Urinary bladder (tissue), 3 donors: ENCODE measurements at regions not wholly inside any gene's neighbourhood (a gene's known extent, or its start where the extent isn't known, plus 50 kb on each side); places are given as distances from the start of the nearest gene placed in this dataset.
"Not testable (repeated sequence)": the region's sequence is repeated elsewhere in the genome, so short reads cannot be mapped to it uniquely, and the experiment has no call there.

Source experiments
- DNase-seq: peaks from one replicate; pipeline ENCODE4 v3.0.0-alpha.2; 2015; ENCODE audit errors: extremely low spot score
- H3K27ac ChIP-seq: one replicate; pipeline ENCODE4 v1.5.1; 2013; ENCODE audit warnings: low read depth, mild to moderate bottlenecking, moderate library complexity
- H3K36me3 ChIP-seq: one replicate; pipeline ENCODE4 v1.6.1; 2013; ENCODE audit warnings: mild to moderate bottlenecking, moderate library complexity; ENCODE audit not compliant: insufficient read depth
- H3K4me1 ChIP-seq: one replicate; pipeline ENCODE4 v1.6.1; 2013; ENCODE audit warnings: mild to moderate bottlenecking, moderate library complexity; ENCODE audit not compliant: insufficient read depth
- H3K4me3 ChIP-seq: one replicate; pipeline ENCODE4 v1.5.1; 2013; ENCODE audit warnings: low read depth, low read length
- WGBS: extraction: QIAGEN DNeasy Blood & Tissue Kit; methylation state at CpG from one replicate; pipeline ENCODE4 v1.1.7; 2013; 5-methylcytosine and 5-hydroxymethylcytosine counted together
- donor health status: healthy with polysubstance abuse.
- donor health status: healthy.

GRCh38 chr5:118377420-118377819 lies 610.9 kb downstream of the DTWD2 start:
- Histone ChIP-seq H3K36me3 (no peaks in the 10 kb centered on the region), H3K4me1 (no peaks in the 10 kb centered on the region), H3K4me3 (no peak overlapping the region), H3K27ac (no peak overlapping the region)
- DNase-seq: no peak

GRCh38 chr5:118371973-118372831 lies 616.1 kb downstream of the DTWD2 start:
- H3K4me1 ChIP-seq: no peaks in the 10 kb centered on the region
- no peak overlapping the region for H3K27ac ChIP-seq
- no peaks in the 10 kb centered on the region for H3K36me3 ChIP-seq
- DNase-seq: peak; percentile 13
- H3K4me3 ChIP-seq: no peak overlapping the region
- 54% methylated on average over 3 of the region's 3 CpGs for WGBS

GRCh38 chr5:118366429-118366828 lies 621.9 kb downstream of the DTWD2 start:
- H3K4me3 ChIP-seq: no peak overlapping the region
- no peaks in the 10 kb centered on the region for H3K36me3 ChIP-seq
- H3K4me1 ChIP-seq: no peaks in the 10 kb centered on the region
- no peak overlapping the region for H3K27ac ChIP-seq
- 87% methylated on average over 3 of the region's 3 CpGs for WGBS
- no peak for DNase-seq

GRCh38 chr5:118365718-118366117 lies 622.6 kb downstream of the DTWD2 start:
- Histone ChIP-seq H3K4me3 (no peak overlapping the region), H3K27ac (no peak overlapping the region), H3K4me1 (no peaks in the 10 kb centered on the region), H3K36me3 (no peaks in the 10 kb centered on the region)
- 61% methylated on average over 4 of the region's 4 CpGs for WGBS
- DNase-seq: no peak

GRCh38 chr5:118354797-118355196 lies 633.5 kb downstream of the DTWD2 start:
- DNase-seq: no peak

GRCh38 chr5:118353970-118354369 lies 634.4 kb downstream of the DTWD2 start:
- no peaks in the 10 kb centered on the region for H3K4me1 ChIP-seq
- H3K27ac ChIP-seq: no peak overlapping the region
- H3K4me3 ChIP-seq: no peak overlapping the region
- H3K36me3 ChIP-seq: no peaks in the 10 kb centered on the region
- DNase-seq: no peak

More at GRCh38 chr5:118354797-118355196, 633.5 kb downstream of the DTWD2 start:
- no peak overlapping the region for H3K4me3 ChIP-seq
- H3K36me3 ChIP-seq: no peaks in the 10 kb centered on the region
- H3K27ac ChIP-seq: no peak overlapping the region
- H3K4me1 ChIP-seq: no peaks in the 10 kb centered on the region

GRCh38 chr5:118336468-118336867 lies 651.9 kb downstream of the DTWD2 start:
- Histone ChIP-seq H3K27ac (no peak overlapping the region), H3K4me3 (no peak overlapping the region), H3K36me3 (no peaks in the 10 kb centered on the region), H3K4me1 (no peaks in the 10 kb centered on the region)
- no peak for DNase-seq

GRCh38 chr5:118327389-118327788 lies 661.0 kb downstream of the DTWD2 start:
- 94% methylated on average over 3 of the region's 3 CpGs for WGBS
- no peaks in the 10 kb centered on the region for H3K36me3 ChIP-seq
- no peak for DNase-seq
- H3K4me3 ChIP-seq: no peak overlapping the region
- no peaks in the 10 kb centered on the region for H3K4me1 ChIP-seq
- H3K27ac ChIP-seq: no peak overlapping the region

- no peak overlapping the region for H3K4me3 ChIP-seq
Measured at GRCh38 chr5:118326481-118327045, 661.8 kb downstream of the DTWD2 start.

GRCh38 chr5:118325931-118326330 lies 662.4 kb downstream of the DTWD2 start:
- DNase-seq: no peak
- no peak overlapping the region for H3K27ac ChIP-seq
- H3K4me3 ChIP-seq: no peak overlapping the region
- WGBS: 63% methylated on average over 2 of the region's 2 CpGs
- H3K4me1 ChIP-seq: no peaks in the 10 kb centered on the region
- H3K36me3 ChIP-seq: no peaks in the 10 kb centered on the region

More at GRCh38 chr5:118326481-118327045, 661.8 kb downstream of the DTWD2 start:
- no peak for DNase-seq
- 76% methylated on average over 5 of the region's 5 CpGs for WGBS
- H3K36me3 ChIP-seq: no peaks in the 10 kb centered on the region
- no peaks in the 10 kb centered on the region for H3K4me1 ChIP-seq
- no peak overlapping the region for H3K27ac ChIP-seq

- not testable (repeated sequence) for H3K4me1 ChIP-seq, H3K27ac ChIP-seq, H3K36me3 ChIP-seq, DNase-seq, H3K4me3 ChIP-seq
- WGBS: 97% methylated on average over 5 of the region's 5 CpGs
Measured at GRCh38 chr5:118323723-118324122, 664.6 kb downstream of the DTWD2 start.

GRCh38 chr5:118321081-118321480 lies 667.3 kb downstream of the DTWD2 start:
- no peaks in the 10 kb centered on the region for H3K36me3 ChIP-seq
- no peaks in the 10 kb centered on the region for H3K4me1 ChIP-seq
- no peak overlapping the region for H3K27ac ChIP-seq
- 88% methylated on average over 2 of the region's 2 CpGs for WGBS
- no peak overlapping the region for H3K4me3 ChIP-seq
- no peak for DNase-seq

GRCh38 chr5:118320121-118320520 lies 668.2 kb downstream of the DTWD2 start:
- 97% methylated on average over 4 of the region's 4 CpGs for WGBS
- H3K4me1 ChIP-seq: no peaks in the 10 kb centered on the region
- H3K27ac ChIP-seq: no peak overlapping the region
- H3K36me3 ChIP-seq: no peaks in the 10 kb centered on the region
- H3K4me3 ChIP-seq: no peak overlapping the region
- DNase-seq: no peak

GRCh38 chr5:118314931-118315330 lies 673.4 kb downstream of the DTWD2 start:
- no peak overlapping the region for H3K4me3 ChIP-seq
- H3K36me3 ChIP-seq: no peaks in the 10 kb centered on the region
- DNase-seq: no peak
- no peaks in the 10 kb centered on the region for H3K4me1 ChIP-seq
- H3K27ac ChIP-seq: no peak overlapping the region
- 65% methylated on average over 3 of the region's 3 CpGs for WGBS
